ENCODE measurements at regions not wholly inside any gene's neighbourhood (a gene's known extent, or its start where the extent isn't known, plus 50 kb on each side); places are given as distances from the start of the nearest gene placed in this dataset.
"Not testable (repeated sequence)": the region's sequence is repeated elsewhere in the genome, so short reads cannot be mapped to it uniquely, and the experiment has no call there.

DNA sequence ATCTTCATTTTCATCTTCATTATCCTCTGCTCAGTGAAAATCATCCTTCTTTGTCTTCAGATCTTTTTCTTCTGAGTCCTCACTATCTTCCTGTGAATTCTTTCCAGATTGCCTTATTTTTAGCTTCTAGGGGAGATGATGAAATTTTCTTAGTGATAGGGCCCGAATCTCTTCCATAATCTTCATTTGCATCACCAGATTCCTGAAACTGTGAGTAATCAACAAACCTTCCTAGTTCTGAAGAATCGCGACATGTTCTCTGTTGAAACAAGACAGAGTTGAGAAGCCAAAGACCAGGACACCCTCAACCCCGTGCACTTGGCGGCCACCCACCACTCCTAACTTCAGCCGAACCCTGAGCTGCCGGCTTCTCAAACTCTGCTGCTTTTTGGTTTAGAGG is 92.8 kb upstream of the CDC42BPA start:
- no peak for FAIRE-seq

DNA sequence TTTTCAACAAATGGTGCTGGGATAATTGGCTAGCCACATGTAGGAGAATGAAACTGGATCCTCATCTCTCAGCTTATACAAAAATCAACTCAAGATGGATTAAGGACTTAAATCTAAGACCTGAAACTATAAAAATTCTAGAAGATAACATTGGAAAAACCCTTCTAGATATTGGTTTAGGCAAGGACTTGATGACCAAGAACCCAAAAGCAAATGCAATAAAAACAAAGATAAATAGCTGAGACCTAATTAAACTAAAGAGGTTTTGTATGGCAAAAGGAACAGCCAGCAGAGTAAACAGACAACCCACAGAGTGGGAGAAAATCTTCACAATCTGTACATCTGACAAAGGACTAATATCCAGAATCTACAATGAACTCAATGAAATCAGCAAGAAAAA is 88.0 kb upstream of the CDC42BPA start:
- FAIRE-seq: not testable (repeated sequence)

DNA sequence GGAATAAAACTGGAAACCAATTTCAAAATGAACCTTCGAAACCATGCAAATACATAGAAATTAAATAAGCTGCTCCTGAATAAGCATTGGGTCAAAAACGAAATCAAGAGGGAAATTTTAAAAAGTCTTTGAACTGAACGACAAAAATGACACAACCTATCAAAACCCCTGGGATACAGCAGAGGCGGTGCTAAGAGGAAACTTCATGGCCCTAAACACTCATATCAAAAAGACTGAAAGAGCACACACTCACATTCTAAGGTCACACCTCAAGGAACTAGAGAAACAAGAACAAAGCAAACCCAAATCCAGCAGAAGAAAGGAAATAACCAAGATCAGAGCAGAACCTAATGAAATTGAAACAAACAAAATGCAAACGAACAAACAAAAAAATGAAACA is 85.2 kb upstream of the CDC42BPA start:
- FAIRE-seq: no peak

DNA sequence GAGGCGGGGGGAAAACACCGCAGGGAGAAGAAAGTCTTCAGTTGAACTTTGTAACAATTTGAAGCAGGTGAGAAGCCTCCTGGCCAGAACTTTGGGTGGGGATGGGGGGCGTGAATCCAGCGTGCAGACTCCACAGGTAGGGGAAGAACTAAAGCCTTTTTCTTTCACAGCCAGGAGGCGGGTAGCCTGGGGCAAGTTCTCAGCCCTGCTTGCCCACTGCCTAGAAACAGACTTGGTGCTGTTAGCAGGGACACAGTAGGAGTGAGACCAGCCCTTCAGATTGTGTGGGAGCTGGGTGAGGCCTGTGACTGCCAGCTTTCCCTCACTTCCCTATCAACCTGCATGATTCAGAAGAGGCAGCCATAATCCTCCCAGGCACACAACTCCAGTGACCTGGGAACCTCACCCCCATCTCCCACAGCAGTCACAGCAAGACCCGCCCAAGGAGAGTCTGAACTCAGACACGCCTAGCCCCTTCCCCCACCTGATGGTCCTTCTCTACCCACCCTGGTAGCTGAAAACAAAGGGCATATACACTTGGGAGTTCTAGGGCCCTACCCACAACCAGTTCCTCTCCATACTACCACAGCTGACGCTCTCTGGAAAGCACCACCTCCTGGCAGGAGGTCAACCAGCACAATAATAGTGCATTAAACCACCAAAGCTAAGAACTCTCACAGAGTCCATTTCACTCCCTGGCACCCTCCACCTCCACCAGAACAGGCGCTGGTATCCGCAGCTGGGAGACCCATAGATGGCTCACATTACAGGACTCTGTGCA is 83.5 kb upstream of the CDC42BPA start:
- FAIRE-seq: no peak

DNA sequence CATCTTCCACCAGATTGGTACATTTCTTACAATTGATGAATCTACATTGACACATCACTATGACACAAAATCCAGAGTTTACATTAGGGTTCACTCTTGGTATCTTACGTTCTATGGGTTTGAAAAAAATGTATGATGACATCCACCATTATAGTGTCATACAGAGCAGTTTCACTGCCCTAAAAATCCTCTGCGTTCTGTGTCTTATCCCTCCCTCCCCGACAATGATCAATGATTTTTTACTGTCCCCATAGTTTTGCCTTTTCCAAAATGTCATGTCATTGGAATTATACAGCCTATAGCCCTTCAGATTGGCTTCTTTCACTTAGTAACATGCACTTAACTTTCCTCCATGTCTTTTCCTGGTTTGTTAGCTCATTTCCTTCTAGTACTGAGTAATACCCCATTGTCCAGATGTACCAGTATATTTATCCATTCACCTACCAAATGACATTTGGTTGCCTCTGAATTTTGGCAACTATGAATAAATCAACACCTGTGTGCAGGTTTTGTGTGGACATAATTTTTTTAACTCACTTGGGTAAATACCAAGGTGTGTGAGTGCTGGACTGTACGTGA is 80.9 kb upstream of the CDC42BPA start:
- FAIRE-seq: no peak

DNA sequence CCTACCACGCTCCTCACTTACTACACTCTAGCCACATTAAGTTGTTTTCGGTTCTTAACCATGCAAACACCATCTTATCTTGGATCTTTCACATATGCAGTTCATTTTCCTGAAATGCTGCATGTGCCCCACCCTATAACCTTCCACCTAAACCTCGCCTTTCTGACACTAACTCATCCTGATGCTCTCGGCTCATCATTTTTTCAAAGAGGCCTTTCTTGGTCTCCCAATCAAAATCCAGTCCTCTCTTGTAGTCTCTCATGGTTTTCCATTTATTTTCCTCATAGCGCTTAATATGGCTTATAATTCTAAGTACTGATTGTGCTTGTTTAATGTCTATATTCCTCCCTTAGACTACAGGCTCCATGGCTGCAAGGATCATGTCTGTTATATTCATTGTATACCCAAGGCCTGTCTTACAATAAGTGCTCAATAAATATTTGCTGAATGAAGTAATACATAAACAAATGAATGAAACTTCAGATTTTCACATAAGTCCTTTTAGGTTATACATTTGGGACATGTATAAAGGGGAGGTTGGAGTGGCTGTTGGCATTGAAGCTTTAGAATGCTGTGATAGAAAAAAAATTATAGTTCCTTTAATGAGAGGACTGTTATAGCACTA is 79.2 kb upstream of the CDC42BPA start:
- no peak for FAIRE-seq

DNA sequence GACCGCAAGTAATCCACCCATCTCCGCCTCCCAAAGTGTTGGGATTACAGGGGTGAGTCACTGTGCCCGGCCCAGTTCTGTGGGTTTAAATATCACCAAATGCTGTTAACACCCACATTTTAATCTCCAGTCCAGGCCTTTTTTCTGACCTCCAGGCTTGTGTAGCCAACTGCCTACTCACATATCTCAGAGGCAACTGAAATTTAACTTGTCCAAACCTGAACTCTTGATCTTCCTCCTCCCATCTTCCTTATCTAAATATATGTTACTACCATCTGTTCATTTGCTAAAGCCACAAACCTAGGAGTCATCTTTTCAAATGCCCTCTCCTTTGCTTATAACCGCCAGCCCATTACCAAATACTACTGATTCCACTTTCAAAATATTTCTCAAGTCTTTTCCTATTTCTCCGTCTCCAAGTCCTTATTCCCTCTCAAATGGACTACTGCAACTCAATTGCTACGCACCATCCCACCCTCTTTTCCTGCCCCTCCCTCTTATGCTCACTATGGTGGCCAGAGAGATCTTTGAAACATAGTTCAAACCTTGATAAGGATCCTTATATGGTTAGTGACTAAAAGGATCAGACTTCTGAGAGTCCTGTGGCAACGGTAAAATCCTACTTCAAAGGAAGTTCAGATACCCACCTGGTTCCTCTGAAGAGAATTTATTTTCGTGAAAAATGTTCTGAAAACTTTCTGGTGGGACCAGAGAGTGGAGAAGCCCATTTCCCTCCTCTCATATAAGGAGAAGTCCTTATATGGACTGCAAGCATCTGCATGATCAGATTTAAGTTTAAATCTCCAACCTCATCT is 78.5 kb upstream of the CDC42BPA start:
- no peak for FAIRE-seq

DNA sequence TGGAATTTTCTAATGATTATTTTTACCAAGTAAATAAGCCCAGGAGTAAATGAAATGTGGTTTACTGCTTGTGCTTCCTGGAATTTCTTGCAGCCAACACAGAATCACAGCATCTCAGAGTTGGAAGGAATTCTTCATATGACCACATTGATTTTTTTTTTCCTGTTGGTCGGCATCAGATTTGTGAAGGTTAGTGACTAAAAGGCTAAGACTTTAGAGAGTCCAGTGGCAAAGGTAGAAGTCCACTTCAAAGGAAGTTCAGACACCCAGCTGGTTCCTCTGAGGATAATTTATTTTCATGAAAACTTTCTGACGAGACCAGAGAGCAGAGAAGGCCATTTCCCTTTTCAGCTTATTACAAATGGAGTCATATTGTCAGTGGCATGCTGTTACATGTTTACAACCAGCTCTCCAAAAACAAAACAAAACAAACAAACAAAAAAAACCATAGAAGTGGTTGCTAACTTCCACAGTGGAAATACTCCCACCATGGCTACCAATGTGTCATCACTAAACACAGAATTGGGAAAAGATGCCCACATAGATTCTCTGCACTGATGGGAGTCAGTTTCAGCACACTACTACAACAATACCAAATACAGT is 77.2 kb upstream of the CDC42BPA start:
- no peak for FAIRE-seq

DNA sequence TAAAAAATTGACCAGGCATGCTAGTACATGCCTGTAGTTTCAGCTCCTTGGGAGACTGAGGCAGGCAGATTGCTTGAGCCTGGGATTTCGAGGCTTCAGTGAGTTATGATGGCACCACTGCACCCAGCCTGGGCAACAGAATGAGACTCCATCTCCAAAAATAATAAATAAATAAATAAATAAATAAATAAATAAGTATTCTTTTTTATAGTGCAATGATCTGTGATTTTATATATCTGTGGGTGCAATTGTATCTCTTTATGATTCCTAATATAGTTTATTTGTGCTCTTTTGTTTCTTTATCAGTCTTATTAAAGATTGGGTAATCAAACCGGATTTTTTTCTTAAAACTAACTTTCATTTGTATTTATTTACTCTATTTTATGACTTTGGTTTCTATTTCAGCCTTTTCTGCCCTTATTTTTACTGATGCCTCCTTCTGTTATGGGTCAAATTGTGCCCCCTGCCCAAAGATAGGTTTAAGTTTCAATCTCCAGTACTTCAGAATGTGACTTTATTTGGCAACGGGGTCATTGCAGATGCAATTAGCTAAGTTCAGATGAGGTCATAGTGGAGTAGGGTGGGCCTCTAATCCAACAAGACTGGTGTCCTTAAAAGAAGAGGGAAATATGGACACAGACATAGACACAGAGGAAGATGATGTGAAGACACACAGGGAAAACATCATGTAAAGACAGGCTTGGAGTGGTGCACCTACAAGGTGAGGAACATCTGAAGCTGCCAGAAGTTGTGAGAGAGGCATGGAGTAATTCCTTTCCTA is 74.9 kb upstream of the CDC42BPA start:
- FAIRE-seq: no peak

DNA sequence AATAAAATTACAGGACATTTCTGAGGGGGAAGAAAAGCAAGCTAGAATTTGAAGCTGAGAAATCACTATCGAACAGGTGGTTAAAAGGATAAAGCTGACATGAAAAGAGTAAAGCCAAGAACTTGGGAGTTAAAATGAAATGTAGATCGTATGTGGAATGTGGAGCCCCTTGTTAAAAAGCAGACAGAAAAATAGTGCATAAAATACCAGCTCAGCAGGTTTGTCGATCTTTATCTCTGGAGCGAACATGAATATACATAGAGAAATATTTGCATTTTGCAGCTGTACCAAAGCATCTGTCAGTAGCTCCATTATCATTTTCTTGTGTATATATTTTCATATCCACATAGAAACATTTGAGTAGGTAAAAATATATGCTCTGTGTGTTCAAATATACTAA is 73.6 kb upstream of the CDC42BPA start:
- no peak for FAIRE-seq

DNA sequence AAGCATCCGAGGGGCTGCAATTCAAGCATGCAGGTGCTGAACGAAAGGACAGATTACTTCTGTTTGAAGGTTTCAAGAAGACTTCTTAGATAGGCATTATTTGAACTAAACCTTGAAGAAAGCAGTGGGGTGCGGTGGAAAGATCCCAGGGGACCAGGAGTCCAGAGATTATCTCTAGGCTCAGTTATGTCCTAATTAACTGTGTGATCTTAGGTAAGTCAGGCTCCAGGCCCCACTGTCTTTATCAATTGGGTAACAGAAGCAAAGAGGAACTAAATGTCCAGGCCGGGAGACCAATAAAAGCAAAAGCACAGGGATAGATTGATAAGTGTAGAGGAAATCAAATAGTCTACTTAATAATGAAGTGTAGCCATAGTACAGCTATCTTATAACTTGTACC is 72.9 kb upstream of the CDC42BPA start:
- FAIRE-seq: no peak

DNA sequence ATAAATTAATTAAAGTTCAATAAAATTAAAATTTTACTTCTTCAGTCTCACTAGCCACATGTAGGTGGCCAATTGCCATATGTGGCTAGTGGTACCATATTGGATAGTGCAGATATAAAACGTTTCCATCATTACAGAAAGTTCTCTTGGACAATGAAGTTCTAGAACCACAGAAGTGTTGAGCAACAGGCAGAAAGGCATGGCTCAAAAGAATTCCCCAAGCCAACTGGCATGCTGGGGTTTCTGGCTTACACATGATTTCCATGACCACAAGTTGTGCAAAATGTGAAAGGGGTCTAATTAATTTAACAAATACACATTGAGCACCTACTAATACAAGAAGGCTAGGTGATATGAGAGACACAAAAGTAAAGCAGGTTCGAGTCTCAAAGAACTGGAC is 72.2 kb upstream of the CDC42BPA start:
- no peak for FAIRE-seq

DNA sequence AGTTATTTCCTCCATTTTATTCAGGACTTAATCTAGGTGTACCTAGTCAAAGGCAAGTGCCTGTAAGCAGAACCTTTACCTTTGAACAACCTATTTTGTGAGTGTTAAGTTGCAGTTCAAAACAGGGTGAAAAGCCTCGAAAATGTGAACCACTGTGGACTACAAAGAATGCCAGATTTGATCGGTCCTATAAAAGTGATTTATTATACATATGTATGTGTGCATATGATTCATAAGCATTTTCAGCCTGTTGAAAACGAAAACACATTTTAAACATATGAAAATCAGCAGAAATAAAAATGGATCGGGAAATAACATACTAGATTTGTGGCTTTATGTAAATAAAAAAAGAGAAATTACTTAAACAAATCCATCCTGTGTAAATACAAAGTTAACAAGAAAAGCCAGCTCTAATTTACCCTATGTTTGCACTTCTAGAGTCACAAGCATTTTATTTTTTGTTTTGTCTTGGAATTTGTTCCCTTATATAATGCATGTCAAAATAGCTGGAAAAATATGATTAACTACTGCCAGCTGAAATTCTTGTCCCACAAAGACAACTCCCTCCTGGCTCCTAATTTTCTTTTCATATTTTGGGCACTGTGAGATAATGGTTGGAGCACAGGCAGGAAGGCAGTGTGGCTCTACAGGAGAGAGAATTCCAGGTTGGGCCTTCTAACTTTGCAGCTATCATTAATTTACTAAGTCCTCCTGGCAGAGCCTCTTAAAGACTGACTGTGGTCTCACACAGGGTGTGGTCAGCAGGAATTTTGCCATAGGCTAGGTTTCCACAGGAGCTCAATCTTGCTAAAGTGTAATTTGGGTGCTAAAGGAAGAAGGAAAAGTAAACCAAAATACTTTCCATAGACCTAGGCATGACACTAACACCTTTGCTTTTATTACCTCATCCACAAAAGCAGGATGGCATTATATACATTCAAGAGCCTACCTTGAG is 70.2 kb upstream of the CDC42BPA start:
- FAIRE-seq: no peak

DNA sequence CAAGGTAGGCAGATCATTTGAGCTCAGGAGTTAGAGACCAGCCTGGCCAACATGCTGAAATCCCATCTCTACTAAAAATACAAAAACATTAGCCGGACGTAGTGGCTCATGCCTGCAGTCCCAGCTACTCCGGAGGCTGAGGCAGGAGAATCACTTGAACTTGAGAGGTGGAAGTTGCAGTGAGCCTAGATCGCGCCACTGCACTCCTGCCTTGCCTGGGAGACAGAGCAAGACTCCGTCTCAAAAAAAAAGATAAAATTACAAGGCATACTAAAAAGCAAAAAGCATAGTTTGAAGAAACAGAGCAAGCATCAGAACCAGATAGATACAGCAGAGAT is 61.2 kb upstream of the CDC42BPA start:
- no peak for FAIRE-seq

DNA sequence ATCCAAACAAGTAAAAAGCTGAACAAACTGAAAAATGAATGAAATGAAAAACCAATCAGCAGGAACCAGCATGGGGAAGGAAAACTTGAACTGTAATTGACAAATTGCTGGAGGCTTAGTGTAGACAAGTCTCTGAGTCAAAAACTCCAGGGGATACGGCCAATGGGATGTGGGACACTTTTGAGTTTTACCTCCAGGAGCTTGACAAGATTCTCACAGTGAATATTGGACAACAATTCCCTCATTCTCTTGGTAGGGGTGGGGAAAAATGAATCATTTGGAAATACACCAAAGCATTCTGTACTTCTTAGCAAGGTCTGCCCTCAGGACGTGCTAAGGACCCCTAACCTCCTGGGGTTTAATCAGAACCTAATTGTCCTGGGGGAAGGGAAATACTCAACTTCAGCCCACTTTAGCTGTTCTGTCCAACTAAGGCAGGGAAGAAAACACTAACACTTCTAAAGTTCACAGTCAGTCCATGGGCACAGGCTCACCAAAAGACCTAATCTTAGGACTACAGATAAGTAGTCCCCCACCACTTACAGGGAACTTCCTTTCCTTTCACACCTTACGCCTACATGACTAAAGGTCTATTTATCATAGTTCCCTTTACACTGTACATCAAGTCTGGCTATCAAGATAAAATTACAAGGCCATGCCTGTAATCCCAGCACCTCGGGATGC is 60.7 kb upstream of the CDC42BPA start:
- no peak for FAIRE-seq

DNA sequence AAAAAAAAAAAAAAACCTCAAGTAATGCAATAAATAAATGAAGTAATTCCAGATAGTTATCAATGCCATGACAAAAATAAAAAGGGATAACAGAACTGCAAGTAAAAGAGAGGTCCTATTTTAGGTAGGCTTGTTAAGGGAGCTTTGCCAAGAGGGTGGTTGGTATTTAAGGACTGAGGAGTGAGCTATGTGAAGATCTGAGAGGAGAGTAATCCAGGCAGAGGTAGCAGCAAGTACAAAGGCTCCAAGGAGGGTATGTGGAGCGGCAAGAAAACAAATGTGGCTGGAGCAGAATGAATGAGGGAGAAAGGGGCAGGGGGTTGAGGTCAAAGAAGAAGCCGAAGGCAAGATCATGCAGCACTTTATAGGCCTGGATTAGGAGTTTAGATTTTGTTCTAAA is 59.9 kb upstream of the CDC42BPA start:
- FAIRE-seq: no peak

DNA sequence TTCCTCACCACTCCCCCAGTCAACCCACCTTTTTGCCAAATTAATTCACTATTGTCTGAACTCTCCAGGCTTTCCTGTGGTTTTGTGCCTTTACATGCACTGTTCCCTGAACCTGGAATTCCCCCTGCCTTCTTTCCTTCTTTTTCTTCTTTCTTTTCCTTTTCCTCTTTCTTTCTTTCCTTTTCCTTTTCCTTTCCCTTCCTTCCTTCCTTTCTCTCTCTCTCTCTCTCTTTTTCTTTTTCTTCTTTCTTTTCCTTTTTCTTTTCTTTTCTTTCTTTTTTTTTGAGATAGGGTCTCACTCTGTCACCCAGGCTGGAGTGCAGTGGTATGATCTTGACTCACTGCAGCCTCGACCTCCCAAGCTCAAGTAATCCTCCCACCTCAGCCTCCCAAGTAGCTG is 56.6 kb upstream of the CDC42BPA start:
- no peak for FAIRE-seq

DNA sequence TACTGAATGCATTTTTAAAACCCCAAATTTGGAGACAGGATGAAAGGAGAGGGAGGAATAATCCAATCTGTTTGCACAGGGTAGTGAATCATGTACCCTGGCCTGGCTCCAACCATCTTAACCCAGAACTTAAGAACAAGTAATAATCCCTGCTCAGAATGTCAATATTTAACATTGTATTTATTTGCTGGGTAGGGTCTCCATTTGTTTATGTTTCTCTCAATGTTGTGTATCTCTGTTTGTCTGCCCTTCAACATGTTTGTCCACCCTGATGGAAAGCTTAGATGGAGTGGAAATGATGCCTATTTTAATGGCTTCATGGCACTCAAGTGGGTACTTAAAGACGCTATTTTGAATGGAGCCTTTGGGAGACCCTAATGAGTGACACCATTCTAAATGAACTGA is 54.4 kb upstream of the CDC42BPA start:
- FAIRE-seq: no peak

DNA sequence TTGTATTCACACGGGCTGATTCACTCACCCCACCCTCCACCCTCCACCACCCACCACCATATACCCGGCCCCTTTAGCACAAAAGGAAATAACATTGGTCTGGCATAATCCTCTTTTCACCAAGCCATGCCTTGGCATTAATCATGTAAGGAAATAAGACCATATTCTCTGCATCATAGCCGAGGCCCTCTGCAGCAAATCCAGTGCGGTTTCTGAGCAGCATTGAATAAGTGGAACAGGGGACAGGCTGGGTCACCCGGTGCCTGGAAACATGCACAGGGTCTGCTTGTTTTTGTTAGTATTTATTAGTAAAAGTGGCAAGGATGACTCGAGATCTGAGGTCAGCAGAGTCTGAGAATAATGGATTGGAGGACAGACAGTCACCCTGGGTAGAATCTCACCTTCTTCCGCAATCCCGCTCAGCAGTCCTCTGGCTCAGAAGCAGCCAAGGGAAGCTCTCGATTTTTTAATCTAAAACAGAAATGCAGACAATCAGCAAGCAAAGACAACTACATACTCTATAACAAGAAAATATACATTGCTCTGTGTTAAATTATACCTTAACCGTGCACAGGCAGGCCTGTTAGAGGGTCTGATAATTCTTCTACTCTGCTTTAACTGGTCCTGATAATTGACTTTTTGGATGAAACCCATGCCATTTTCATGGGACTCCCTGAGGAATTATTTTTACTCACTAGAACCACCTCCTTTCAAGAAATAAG is 52.4 kb upstream of the CDC42BPA start:
- FAIRE-seq: no peak

Measured in A204.1 (cell line).